Mesothelial cell of epicardium (in vitro differentiated cells): ENCODE measurements at regions not wholly inside any gene's neighbourhood (a gene's known extent, or its start where the extent isn't known, plus 50 kb on each side); places are given as distances from the start of the nearest gene placed in this dataset.

Experiments
- DNase-seq, 2 experiments: peaks; one replicate each; pipeline ENCODE4 v3.0.0; 2021; ENCODE audit warnings: low spot score in 2 of 2; ENCODE audit not compliant: unreplicated experiment in 2 of 2
- H3K27ac Mint-ChIP-seq: 2 replicates; pipeline ENCODE4 v1.8.0; 2021; ENCODE audit warnings: mixed read lengths
- H3K27me3 Mint-ChIP-seq: 2 replicates; pipeline ENCODE4 v1.8.0; 2021; ENCODE audit warnings: low read depth, mixed read lengths
- H3K36me3 Mint-ChIP-seq: 2 replicates; pipeline ENCODE4 v1.8.0; 2021; ENCODE audit warnings: mixed read lengths
- H3K4me1 Mint-ChIP-seq: 2 replicates; pipeline ENCODE4 v1.8.0; 2021; ENCODE audit warnings: mixed read lengths
- H3K4me3 Mint-ChIP-seq: 2 replicates; pipeline ENCODE4 v1.8.0; 2021; ENCODE audit warnings: mild to moderate bottlenecking, moderate library complexity, mixed read lengths
- H3K9me3 Mint-ChIP-seq: 2 replicates; pipeline ENCODE4 v1.8.0; 2021; ENCODE audit warnings: mixed read lengths
- CTCF ChIP-seq: fragments of 200-600 bp; sonication (generic); IDR thresholded peaks from one replicate; pipeline ENCODE4 v1.5.0; 2021; ENCODE audit warnings: antibody characterized with exemption; ENCODE audit not compliant: unreplicated experiment

GRCh38 chr16:54360681-54361080 is 74.1 kb upstream of the IRX3 start:
- TF ChIP-seq CTCF = no peak
- peaks cover 23% of the 10 kb centered on the region for H3K27me3 Mint-ChIP-seq
- peaks cover 2% of the 10 kb centered on the region for H3K9me3 Mint-ChIP-seq
- peaks cover 29% of the 10 kb centered on the region for H3K4me1 Mint-ChIP-seq
- no peaks in the 10 kb centered on the region for H3K36me3 Mint-ChIP-seq
- no peak for DNase-seq
- no peak overlapping the region for H3K4me3 Mint-ChIP-seq
- no peak overlapping the region for H3K27ac Mint-ChIP-seq

- Mint-ChIP-seq H3K36me3 (no peaks in the 10 kb centered on the region), H3K4me1 (peaks cover 29% of the 10 kb centered on the region), H3K27me3 (peaks cover 18% of the 10 kb centered on the region), H3K4me3 (no peak overlapping the region), H3K27ac (no peak overlapping the region), H3K9me3 (peaks cover 11% of the 10 kb centered on the region)
- no peak for DNase-seq
- TF ChIP-seq CTCF = no peak
Observed at GRCh38 chr16:54359555-54359954, 73.0 kb upstream of the IRX3 start.

- Mint-ChIP-seq H3K27ac (no peak overlapping the region), H3K4me3 (no peak overlapping the region), H3K4me1 (peaks cover 29% of the 10 kb centered on the region), H3K36me3 (peaks cover 1% of the 10 kb centered on the region), H3K9me3 (peaks cover 16% of the 10 kb centered on the region), H3K27me3 (peaks cover 18% of the 10 kb centered on the region)
- DNase-seq = no peak
- no peak for TF ChIP-seq CTCF
Observed at GRCh38 chr16:54359081-54359480, 72.5 kb upstream of the IRX3 start.

- peaks cover 4% of the 10 kb centered on the region for H3K36me3 Mint-ChIP-seq
- no peak overlapping the region for H3K27ac Mint-ChIP-seq
- peaks cover 7% of the 10 kb centered on the region for H3K4me1 Mint-ChIP-seq
- DNase-seq = no peak
- peaks cover 19% of the 10 kb centered on the region for H3K9me3 Mint-ChIP-seq
- no peak overlapping the region for H3K4me3 Mint-ChIP-seq
- no peak for TF ChIP-seq CTCF
- peaks cover 14% of the 10 kb centered on the region for H3K27me3 Mint-ChIP-seq
Observed at GRCh38 chr16:54356391-54356790, 69.8 kb upstream of the IRX3 start.

- Mint-ChIP-seq H3K4me1 (no peaks in the 10 kb centered on the region), H3K27me3 (peaks cover 17% of the 10 kb centered on the region), H3K9me3 (peaks cover 19% of the 10 kb centered on the region), H3K36me3 (peaks cover 4% of the 10 kb centered on the region), H3K27ac (no peak overlapping the region), H3K4me3 (no peak overlapping the region)
- DNase-seq = no peak
- TF ChIP-seq CTCF = no peak
Observed at GRCh38 chr16:54355251-54355650, 68.7 kb upstream of the IRX3 start.

- no peak overlapping the region for H3K27ac Mint-ChIP-seq
- H3K36me3 Mint-ChIP-seq = peaks cover 4% of the 10 kb centered on the region
- H3K4me1 Mint-ChIP-seq = no peaks in the 10 kb centered on the region
- H3K27me3 Mint-ChIP-seq = peaks cover 14% of the 10 kb centered on the region
- H3K4me3 Mint-ChIP-seq = no peak overlapping the region
- DNase-seq = no peak
- peaks cover 24% of the 10 kb centered on the region for H3K9me3 Mint-ChIP-seq
- no peak for TF ChIP-seq CTCF
Observed at GRCh38 chr16:54353097-54353496, 66.5 kb upstream of the IRX3 start.
